NCI-H1105 (cell line): ENCODE measurements at regions not wholly inside any gene's neighbourhood (a gene's known extent, or its start where the extent isn't known, plus 50 kb on each side); places are given as distances from the start of the nearest gene placed in this dataset.
"Not testable (repeated sequence)": the region's sequence is repeated elsewhere in the genome, so short reads cannot be mapped to it uniquely, and the experiment has no call there.

Source experiments
- DNase-seq: peaks from one replicate; lab custom pipeline; 2025; lab: John Stamatoyannopoulos, UW

DNA sequence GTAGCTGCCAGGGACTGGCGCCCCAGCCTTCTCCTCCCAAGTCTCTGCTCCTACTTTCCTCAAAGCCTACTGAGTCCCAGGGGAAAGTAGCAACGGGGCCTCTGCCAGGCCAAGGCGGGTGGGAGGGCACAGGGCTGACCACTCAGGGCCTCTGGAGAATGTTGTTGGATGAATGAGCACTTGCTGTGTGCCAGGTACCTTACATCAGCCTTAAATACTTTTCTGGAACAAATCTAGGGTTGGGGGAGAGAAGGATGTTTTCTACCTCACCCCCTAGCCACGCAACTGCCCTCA is 119.3 kb upstream of the ZBTB40 start:
- no peak for DNase-seq

DNA sequence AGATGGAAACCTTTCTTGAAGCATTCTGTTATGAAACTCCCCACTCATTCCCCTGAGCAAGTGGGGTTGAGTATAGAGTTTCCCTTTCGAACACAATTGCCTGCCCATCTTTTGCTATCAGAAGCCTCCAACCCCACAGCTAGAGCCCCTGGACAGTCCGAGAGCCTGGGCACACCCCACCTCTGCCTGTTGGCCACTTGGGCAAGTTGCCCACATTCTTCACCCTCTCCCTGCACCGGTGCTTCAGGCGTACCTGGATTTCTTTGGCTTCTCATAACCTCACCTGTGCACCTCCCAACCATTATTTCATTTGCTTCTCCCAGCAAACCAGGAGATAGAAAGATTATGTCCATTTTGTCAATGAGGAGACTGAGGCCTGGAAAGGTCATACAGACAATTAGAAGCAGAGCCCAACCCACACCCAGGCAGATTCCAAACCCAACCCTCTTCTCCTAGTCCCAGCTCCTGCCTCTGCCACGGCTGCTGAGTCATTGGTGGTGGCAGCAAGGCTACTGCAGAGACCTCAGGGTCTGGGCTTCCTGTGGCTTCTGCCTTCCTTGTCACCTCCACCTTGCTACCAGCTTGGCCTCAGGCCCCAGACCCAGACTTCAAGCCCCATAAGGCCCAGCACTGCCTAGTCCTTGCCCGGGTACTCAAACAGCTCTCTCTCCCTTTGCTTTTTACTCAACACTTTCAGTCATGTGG is 118.7 kb upstream of the ZBTB40 start:
- no peak for DNase-seq

DNA sequence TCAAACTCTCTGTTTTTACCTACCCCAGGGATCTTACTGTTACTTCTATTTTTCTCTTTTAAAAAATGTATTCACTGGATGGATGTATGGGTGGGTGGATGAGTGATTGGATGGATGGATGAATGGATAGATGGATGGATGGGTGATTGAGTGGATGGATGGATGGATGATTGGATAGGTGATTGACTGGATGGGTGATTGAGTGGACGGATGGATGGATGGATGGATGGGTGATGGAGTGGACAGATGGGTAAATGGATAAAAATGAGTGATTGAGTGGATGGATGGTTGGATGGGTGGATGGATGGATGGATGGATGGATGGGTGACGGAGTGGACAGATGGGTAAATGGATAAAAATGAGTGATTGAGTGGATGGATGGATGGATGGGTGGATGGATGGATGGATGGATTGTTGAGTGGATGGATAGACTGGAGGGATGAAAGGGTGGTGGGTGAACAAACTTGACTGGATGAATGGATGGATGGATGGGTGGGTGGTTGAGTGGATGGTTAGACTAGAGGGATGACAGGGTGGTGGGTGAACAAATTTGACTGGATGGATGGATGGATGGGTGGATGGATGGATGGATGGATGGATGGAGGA is 118.0 kb upstream of the ZBTB40 start:
- DNase-seq, result no peak

DNA sequence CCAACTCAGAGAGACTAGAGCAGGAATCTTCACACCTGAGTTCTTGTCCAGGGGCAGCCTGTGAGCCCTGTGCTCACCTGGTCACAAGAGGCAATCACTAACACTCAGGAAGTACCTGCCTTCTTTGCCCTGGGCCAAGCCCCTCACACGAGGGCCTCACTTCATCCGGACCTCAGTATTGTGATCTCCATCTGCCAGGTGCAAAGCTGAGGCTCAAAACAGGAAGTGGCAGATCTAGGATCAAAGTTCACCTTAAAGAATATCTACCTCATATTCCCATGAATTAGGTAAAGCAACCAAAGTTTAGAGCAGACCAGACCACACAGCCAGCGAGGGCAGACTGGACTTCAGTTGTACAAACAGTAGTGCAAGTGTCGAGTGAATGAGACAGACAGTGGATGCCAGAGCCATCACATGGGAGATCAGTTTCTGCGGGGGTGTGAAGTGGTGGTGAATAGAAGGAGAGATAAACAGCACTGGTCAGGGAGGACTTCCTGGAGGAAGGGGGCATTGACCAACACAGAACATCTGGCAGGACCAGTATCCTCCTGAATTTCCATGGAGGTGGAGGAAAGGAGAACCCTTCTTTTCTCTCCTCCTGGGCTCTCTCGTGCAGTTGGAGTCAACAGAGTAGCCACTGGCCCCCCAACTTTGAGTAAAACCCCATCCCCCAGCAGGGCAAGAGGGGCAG is 116.6 kb upstream of the ZBTB40 start:
- DNase-seq, result no peak

DNA sequence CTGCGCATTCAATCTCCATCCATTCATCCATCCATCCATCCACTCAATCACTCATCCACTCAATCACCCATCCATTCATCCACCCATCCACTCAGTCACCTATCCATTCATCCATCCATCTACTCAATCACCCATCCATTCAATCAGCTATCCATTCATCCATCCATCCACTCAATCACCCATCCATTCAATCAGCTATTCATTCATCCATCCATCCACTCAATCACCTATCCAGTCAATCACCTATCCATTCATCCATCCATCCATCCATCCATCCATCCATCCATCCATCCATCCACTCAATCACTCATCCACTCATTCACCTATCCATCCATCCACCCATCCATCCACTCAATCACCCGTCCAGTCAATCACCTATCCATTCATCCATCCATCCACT is 115.4 kb upstream of the ZBTB40 start:
- not testable (repeated sequence) for DNase-seq

DNA sequence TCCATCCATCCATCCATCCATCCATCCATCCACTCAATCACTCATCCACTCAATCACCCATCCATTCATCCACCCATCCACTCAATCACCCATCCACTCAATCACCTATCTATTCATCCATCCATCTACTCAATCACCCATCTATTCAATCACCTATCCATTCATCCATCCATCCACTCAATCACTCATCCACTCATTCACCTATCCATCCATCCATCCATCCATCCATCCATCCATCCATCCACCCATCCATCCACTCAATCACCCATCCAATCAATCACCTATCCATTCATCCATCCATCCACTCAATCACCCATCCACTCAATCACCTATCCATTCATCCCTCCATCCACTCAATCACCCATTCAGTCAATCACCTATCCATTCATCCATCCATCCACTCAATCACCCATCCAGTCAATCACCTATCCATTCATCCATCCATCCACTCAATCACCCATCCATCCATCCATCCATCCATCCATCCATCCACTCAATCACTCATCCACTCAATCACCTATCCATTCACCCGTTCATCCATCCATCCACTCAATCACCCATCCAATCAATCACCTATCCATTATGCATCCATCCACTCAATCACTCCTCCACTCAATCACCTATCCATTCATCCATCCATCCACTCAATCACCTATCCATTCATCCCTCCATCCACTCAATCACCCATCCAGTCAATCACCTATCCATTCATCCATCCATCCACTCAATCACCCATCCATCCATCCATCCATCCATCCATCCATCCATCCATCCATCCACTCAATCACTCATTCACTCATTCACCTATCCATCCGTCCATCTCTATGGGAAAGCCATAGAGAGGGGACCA is 114.7 kb upstream of the ZBTB40 start:
- DNase-seq, result not testable (repeated sequence)

DNA sequence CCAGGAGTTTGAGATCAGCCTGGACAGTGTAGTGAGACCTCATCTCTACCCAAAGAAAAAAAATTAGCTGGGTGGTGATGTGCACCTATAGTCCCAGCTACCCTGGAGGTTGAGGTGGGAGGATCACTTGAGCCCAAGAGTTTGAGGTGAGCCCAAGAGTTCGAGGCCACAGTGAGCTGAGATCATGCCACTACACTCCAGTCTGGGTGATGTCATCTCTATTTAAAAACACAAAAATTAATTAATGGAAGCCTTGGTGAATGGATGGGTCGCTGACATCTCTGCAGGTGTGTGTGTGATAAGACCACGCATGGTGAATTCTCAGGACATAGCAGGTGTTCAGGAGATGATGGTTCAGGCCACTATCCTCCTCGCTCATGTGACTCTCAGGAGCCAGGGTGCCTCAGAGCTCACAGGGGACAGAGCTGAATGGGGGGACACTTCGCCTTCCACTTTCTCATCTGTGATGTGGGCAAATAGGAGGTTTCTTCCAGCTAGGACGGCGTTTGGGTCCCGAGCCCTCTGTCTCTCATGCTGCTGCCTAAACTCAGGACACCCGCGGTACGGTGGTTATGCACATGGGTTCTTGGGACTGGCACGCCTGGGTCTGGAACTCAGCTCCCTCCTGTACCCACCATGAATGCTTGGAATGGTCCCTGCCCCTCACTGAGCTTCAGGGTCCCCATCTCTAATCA is 113.4 kb upstream of the ZBTB40 start:
- no peak for DNase-seq

DNA sequence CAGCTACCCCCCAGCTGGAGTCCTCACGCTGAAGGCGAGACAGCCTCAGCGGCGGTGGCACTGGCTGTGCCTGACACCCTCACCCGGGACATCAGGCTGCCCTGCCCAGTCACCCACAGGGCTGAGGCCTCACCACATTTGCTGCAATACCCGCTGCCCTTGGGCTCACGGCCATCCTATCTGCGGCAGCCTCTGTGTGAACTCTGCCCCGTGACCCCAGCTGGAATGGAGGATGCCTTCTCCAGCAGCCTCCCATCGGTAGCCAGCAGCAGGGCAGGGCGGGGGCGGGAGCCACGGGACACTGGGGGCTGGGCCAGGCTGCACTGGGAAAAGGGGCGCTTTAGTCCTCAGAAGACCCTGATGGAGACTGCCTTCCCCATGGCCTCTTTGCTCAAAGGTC is 112.4 kb upstream of the ZBTB40 start:
- DNase-seq, result no peak

DNA sequence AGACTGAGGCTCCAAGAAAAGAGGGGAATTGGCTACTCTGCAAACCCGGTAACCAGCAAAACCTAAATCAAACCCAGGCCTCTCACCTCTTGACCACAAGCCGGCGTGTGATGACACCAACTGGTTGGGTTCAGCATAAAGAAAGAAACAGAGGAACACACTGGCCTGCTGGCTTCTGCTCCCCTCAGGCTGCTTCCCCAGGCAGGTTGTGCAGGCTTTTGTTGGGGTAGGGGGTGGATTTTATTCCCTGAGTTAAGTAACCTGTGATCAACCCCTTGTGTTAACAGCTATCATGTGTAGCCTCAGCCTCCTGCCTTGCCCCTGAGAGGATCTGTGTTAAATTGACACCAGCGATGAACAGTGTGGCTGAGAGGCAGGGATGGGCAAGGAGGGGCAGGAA is 111.6 kb upstream of the ZBTB40 start:
- no peak for DNase-seq

DNA sequence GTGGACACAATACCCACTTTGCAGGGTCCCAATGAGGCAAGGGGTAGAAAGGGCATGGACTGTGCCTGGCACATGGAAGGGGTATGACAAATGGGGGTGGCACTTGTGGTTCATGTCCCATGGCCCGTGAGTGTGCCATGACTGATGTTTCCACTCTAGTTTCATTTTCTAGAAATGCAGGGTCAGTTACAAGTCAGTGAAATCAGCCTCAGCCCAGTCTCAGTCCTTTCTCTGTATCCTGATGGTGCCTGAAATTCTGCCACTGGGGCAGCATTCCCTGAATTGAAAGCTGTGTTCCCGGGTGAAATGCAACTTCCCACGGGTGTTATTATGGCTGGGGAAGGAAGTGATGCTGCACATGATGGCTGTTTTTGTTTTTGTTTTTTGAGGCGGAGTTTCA is 110.8 kb upstream of the ZBTB40 start:
- no peak for DNase-seq

DNA sequence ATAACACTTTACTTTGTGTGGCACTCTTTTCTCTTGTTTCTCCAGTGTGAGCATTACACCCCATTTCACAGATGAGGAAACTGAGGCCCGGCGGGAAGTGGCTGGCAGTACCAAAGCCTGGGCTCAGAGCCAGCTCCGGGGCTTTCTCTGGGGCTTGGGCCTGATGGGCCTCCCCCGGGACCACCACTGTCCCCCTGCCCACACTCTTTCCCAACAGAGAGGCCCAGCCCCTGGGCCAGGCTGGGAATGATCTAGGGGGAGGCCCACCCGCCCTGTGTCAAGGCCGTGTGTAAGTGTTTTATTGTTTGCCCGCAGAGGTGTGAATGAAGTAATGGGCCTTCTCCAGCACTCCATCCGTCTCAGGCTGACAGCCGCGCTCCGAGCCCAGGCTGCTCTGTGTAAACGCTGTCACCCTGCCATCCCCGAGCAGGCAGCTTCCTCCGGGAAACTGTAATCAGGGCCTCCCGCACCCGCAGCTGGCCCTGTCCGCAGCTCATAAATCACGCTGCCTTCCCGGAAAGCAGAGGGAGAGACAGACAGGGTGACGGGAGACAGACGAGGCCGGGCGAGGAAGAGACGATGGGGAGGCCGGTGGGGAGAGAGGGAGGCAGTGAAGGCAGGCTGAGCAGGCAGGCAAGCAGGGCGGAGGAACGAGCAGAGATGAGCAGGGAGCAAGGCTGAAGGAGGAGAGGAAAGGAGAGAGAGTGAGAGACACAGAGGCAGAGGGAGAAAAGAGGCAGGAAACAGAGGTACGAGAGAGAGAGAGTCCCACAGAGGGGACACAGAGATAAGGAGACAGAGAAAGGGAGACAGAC is 109.7 kb upstream of the ZBTB40 start:
- peak; percentile 41 for DNase-seq

DNA sequence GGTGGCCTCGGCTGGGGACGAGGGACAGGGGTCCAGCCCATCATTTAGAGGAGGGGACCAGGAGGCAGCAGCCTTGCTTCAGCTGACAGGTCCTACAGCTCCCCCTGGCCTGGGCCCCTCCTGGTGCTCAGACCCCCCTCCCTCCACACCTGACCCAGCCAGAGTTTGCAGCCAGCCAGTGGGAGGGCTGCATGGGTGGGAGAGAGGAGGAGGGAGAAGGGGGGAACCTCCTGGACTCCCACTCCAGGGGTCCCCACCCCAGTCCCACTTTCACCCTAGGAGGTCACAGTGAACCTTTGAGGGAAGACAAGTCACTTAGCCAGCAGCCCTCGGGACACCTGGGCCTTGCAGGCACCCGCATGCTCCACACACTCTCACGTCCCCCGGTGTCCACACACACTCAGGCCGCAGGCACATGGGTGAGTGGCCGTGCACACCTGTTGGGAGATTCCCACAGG is 108.9 kb upstream of the ZBTB40 start:
- DNase-seq, result no peak

DNA sequence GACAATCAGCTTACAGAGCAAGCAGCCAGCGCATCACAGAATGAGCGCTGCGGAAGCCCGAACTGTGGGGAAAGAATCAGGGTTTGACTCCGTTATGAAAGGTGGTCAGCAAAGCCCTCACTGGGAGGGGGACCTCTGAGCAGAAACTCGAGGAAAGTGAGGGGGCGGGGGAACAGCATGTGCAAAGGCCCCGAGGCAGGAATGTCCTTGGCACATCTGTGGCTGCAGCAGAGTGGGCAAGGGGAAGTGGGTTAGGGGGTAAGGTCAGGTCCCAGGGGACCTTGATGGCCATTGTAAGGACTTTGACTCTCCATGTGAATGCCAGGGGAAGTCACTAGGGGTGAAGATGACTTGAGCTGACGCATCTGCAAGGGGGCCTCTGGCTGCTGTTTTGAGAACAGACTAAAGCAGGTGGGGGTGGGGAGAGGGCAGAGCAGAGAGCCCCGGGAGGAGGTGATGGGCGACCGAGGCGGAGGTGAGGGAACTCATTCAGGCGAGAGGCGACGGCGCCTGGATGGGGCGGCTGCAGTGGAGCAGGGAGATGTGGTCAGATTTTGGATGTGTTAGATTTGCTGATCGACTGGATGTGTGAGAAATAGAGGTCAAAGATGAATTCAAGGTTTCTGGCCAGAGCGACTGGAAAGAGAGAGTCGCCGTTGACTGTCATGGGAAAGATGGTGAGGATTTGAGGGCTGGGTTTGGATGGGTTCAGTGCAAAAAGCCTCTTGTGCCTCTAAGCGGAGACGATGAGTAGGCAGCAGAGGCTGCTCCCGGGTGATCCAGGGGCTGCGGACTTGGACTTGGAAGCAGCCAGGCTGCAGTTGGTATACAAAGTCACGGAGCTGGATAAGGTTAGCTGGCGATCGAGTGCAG is 108.0 kb upstream of the ZBTB40 start:
- DNase-seq, result no peak

DNA sequence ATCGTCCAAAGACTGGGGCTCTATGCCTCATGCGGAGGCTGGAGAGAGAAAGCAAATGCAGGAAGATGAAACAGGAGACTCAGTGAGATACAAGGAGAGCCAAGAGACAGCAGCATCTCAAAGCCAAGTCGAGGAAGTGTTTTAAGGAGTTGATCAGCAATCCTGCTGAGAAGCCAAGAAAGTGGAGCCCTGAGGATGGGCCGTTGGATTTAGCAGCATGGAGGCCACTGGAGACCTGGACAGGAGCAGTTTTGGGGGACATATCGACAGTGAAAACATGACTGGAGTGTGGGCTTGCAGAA is 107.4 kb upstream of the ZBTB40 start:
- no peak for DNase-seq

DNA sequence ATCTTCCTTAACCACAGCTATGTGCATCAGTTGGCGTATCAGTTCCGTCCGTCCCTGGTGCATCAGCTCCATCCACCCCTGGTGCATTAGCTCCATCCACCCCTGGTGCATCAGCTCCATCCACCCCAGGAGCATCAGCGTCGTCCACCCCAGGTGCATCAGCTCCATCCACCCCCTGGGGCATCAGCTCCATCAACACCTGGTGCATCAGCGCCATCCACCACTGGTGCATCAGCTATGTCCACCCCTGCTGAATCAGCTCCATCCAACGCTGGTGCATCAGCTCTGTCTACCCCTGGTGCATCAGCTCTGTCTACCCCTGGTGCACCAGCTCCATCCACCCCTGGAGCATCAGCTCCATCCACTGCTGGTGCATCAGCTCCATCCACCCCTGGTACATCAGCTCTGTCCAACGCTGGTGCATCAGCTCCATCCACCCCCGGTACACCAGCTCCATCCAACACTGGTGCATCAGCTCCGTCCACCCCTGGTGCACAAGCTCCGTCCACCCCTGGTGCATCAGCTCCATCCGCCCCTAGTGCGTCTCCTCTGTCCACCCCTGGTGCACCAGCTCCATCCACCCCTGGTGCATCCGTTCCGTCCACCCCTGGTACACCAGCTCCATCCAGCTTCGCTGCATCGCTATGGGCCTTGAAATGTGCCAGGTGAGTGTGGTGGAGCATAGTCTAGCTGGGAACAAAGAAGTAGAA is 106.6 kb upstream of the ZBTB40 start:
- no peak for DNase-seq

DNA sequence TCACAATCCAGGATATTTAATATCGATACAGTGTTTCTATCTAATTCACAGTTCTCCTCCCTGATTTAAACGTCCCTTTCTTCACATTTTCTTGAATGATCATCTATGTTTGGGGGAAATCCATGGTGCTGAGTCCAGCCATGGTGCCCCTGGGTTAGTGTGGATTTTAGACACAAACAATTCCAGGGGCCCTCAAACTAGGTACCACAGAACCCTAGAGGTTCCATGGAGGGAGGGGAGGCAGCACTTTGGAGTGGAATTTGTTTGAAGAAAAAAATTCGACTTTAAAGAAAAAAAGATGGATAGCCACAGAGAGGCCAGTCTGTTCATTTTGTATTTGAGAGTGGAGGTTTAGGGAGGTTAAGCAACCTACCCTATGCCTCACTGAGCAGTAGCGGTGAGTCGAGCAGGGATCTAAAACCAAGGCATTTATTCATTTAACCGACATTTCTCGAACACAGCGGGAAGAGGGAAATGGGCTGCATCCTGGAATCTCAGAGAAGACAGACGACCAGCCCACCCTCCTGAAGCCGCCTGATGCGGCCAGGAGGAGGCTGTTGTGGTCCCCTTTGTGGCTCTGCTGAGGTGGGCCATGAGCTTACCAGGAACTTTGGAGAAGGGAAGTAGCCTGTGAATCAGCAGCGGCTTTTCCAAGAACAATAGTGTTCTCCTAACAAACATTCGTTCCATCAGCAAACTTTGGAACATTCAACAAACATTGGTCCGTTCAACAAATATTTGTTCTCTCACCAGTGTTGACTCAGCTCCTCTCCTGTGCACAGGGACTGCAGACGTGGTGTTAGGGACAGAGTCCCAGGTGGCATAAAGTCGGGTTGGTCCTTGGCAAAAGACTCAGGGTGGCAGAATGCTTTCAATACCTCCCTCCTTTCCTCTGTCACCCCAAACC is 103.5 kb upstream of the ZBTB40 start:
- DNase-seq, result no peak

DNA sequence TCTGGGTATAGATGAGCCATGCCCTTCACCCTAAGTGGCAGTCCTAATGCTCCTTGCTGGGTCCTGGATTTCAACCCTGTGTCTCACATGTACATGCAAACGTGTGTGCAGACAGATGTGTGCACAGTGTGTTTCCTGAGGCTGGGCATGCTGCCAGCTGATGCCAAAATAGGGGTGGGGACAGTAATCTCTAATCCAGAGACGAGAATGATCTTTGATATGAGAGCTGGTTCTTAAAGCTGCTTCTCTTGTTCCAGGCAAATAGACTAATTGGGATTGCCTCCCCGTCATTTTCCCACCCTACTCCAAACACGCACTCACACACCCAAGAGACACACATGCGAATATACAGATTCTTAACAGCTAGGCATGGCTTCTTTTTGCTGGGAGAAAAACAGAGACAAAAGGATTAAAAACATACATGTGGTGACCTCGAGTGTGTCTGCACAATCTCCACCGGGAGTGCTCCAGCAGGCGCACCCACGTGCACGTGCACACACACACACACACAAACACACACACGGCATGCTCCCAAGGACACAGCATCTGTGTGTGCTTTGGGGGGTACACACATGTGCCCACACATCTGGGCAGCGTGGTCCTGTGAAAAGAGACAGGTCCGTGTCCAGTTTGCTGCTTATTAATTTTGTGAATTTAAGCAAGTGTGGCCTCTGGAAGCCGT is 102.1 kb upstream of the ZBTB40 start:
- DNase-seq, result no peak
